SK-N-SH (cell line): ENCODE measurements at regions not wholly inside any gene's neighbourhood (a gene's known extent, or its start where the extent isn't known, plus 50 kb on each side); places are given as distances from the start of the nearest gene placed in this dataset.

Experiments used
- CTCF ChIA-PET: fragments of 300-600, 350-600 bp; formaldehyde crosslinking; extraction: SDS; loops from one replicate; lab custom pipeline; 2021; lab: Yijun Ruan, JAX
- POLR2A ChIA-PET: fragments of 350-600 bp; sonication (Branson Sonifier 250); formaldehyde crosslinking; extraction: SDS; loops from one replicate; lab custom pipeline; 2020; ENCODE audit warnings: antibody characterized with exemption, inconsistent platforms; lab: Yijun Ruan, JAX
- DNase-seq: peaks from one replicate; pipeline ENCODE4 v3.0.0; 2012
- H2AFZ ChIP-seq: fragments of 200-600 bp; sonication (generic); 2 replicates; pipeline ENCODE4 v1.8.1; 2016; ENCODE audit warnings: antibody characterized with exemption, mild to moderate bottlenecking, low read depth
- H3F3A ChIP-seq: fragments of 200-600 bp; sonication (generic); replicated peaks from 2 replicates; pipeline ENCODE3; 2016; ENCODE audit warnings: antibody characterized with exemption, mild to moderate bottlenecking; ENCODE audit not compliant: insufficient read depth
- H3K27ac ChIP-seq, 2 experiments: fragments of 200-500 bp in 1 of 2; fragments of 200-600 bp in 1 of 2; sonication (Bioruptor generic) in 1 of 2; sonication (generic), shearing (Covaris generic) in 1 of 2; 2 replicates each; pipeline versions ENCODE4 v1.5.1 to v1.6.1; 2014 to 2016; ENCODE audit warnings: low read depth in 2 of 2, inconsistent platforms in 1 of 2, low read length in 1 of 2, mild to moderate bottlenecking in 1 of 2, mixed read lengths in 1 of 2
- H3K27me3 ChIP-seq: fragments of 200-600 bp; sonication (generic), shearing (Covaris generic); 2 replicates; pipeline ENCODE4 v1.6.1; 2016; ENCODE audit warnings: mixed run types; ENCODE audit not compliant: insufficient read depth
- H3K36me3 ChIP-seq, 2 experiments: fragments of 200-500 bp in 1 of 2; fragments of 200-600 bp in 1 of 2; sonication (Bioruptor generic) in 1 of 2; sonication (generic) in 1 of 2; replicated peaks in 1 of 2; 2 replicates each; pipeline versions ENCODE3 to v1.5.1; 2014 to 2016; ENCODE audit warnings: low read length in 1 of 2, mild to moderate bottlenecking in 1 of 2; ENCODE audit not compliant: insufficient read depth in 2 of 2, control insufficient read depth in 1 of 2
- H3K4me1 ChIP-seq, 2 experiments: fragments of 200-500 bp in 1 of 2; fragments of 200-600 bp in 1 of 2; sonication (Bioruptor generic) in 1 of 2; sonication (generic), shearing (Covaris generic) in 1 of 2; 2 replicates each; pipeline versions ENCODE4 v1.5.1 to v1.6.1; 2014 to 2016; ENCODE audit warnings: low read depth in 1 of 2, low read length in 1 of 2, mixed run types in 1 of 2; ENCODE audit not compliant: insufficient read depth in 2 of 2, control insufficient read depth in 1 of 2
- H3K4me2 ChIP-seq: fragments of 200-600 bp; sonication (generic), shearing (Covaris generic); 2 replicates; pipeline ENCODE4 v1.6.1; 2017; ENCODE audit warnings: mixed run types
- H3K4me3 ChIP-seq, 2 experiments: fragments of 200-500 bp in 1 of 2; fragments of 200-600 bp in 1 of 2; sonication (Bioruptor generic) in 1 of 2; sonication (generic), shearing (Covaris generic) in 1 of 2; 2 replicates each; pipeline versions ENCODE4 v1.5.1 to v1.8.1; 2014 to 2016; ENCODE audit warnings: low read depth in 2 of 2, inconsistent platforms in 1 of 2, low read length in 1 of 2, mild to moderate bottlenecking in 1 of 2, mixed read lengths in 1 of 2, moderate library complexity in 1 of 2
- H3K79me2 ChIP-seq: fragments of 200-600 bp; sonication (generic); 2 replicates; pipeline ENCODE4 v1.8.1; 2017; ENCODE audit warnings: mild to moderate bottlenecking; ENCODE audit not compliant: insufficient read depth
- H3K9ac ChIP-seq: fragments of 200-600 bp; sonication (generic); 2 replicates; pipeline ENCODE4 v1.6.1; 2017; ENCODE audit warnings: mixed run types
- H3K9me2 ChIP-seq: fragments of 200-600 bp; sonication (generic); 2 replicates; pipeline ENCODE4 v1.6.1; 2017; ENCODE audit warnings: mixed run types
- H3K9me3 ChIP-seq: fragments of 200-600 bp; sonication (generic); 2 replicates; pipeline ENCODE4 v1.6.1; 2017; ENCODE audit warnings: mixed run types, mild to moderate bottlenecking, moderate library complexity
- H4K20me1 ChIP-seq: fragments of 200-600 bp; sonication (generic); 2 replicates; pipeline ENCODE4 v1.6.1; 2017; ENCODE audit warnings: mild to moderate bottlenecking, mixed run types; ENCODE audit not compliant: insufficient read depth
- EP300 ChIP-seq, 2 experiments: IDR thresholded peaks; 2 replicates each; pipeline versions ENCODE4 v1.4.0 to v1.6.1; 2012; ENCODE audit warnings: borderline replicate concordance in 1 of 2, low read depth in 1 of 2, low read length in 1 of 2
- EZH2phosphoT487 ChIP-seq: fragments of 200-600 bp; sonication (generic); IDR thresholded peaks from 2 replicates; pipeline ENCODE4 v1.6.1; 2017; ENCODE audit warnings: low read depth, mixed run types, mild to moderate bottlenecking, antibody characterized with exemption, moderate library complexity, borderline replicate concordance
- FOSL2 ChIP-seq: IDR thresholded peaks from 2 replicates; pipeline ENCODE4 v1.4.0; 2012; ENCODE audit warnings: low read depth, mild to moderate bottlenecking, moderate library complexity, borderline replicate concordance
- GATA2 ChIP-seq: sonication (generic); formaldehyde crosslinking; IDR thresholded peaks from 2 replicates; pipeline ENCODE4 v1.5.0; 2020; ENCODE audit warnings: mild to moderate bottlenecking, missing genetic modification reagents
- MEF2A ChIP-seq: IDR thresholded peaks from 2 replicates; pipeline ENCODE4 v1.4.0; 2012; ENCODE audit warnings: low read depth, borderline replicate concordance
- RCOR1 ChIP-seq: fragments of 150-350 bp; IDR thresholded peaks from 2 replicates; pipeline ENCODE4 v1.6.1; 2017; ENCODE audit warnings: antibody characterized with exemption, low read length
- TAF1 ChIP-seq: IDR thresholded peaks from 2 replicates; pipeline ENCODE4 v1.6.1; 2012; ENCODE audit warnings: low read depth, mild to moderate bottlenecking, low read length, moderate library complexity, borderline replicate concordance
- YY1 ChIP-seq: IDR thresholded peaks from 2 replicates; pipeline ENCODE4 v1.4.0; 2012; ENCODE audit warnings: low read depth, mild to moderate bottlenecking
- WGBS: methylation state at CpG from one replicate; pipeline ENCODE4 v1.1.6; 2017; ENCODE audit warnings: low lambda C conversion rate; 5-methylcytosine and 5-hydroxymethylcytosine counted together
- TF ChIP-seq, protein P1 (sequence below): IDR thresholded peaks from 2 replicates; pipeline ENCODE4 v1.4.0; 2012; ENCODE audit warnings: low read depth, borderline replicate concordance
- TF ChIP-seq, protein P2 (sequence below): fragments of 200-600 bp; sonication (generic); IDR thresholded peaks from 2 replicates; pipeline ENCODE4 v1.6.1; 2017; ENCODE audit warnings: antibody characterized with exemption, mild to moderate bottlenecking, moderate library complexity
- TF ChIP-seq, protein P3 (sequence below): IDR thresholded peaks from 2 replicates; pipeline ENCODE4 v1.6.1; 2012; ENCODE audit warnings: mild to moderate bottlenecking, low read depth, low read length, moderate library complexity
- TF ChIP-seq, protein P4 (sequence below): IDR thresholded peaks from 2 replicates; pipeline ENCODE4 v1.4.0; 2012; ENCODE audit warnings: low read depth, borderline replicate concordance
- TF ChIP-seq, protein P5 (sequence below): fragments of 150-350 bp; IDR thresholded peaks from 2 replicates; pipeline ENCODE4 v1.6.1; 2016; ENCODE audit warnings: mild to moderate bottlenecking, low read depth, low read length

DNA sequence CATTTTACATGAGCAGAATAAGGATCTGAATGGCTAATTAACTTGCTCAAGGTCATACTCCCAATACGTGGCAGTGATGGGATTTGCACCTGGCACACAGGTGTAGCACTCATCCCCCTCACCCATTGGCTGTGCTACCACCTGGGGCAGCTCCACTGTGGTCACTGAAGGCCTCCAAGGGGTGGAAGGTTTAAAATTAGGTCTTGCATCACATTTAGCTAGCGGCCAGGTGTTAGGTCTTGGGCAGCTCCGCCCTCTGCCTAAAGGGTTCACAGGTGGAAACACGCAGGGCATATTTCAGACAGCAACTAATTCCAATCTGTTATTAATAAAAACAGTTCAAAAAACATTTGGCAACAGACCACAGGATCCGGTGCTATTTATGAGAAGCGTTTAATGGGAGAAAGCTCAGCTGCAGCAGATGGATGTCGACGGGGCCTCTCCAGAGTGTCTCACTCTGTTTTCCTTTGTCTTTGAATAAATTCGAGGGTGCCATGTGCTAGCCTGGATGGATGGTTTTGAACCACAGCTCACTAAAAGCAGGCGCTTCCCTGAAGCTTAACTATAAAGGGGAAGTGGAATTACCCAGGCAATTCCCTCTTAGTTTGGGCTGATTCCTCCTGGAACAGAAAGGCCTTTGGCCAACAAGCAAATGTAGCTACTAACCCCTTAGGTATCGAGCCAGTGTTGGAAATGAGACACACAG is 1017.6 kb downstream of the TYW1 start (continued):
- no peak for TF ChIP-seq TAF1
- TF ChIP-seq MEF2A: no peak
- TF ChIP-seq, protein P1, sequence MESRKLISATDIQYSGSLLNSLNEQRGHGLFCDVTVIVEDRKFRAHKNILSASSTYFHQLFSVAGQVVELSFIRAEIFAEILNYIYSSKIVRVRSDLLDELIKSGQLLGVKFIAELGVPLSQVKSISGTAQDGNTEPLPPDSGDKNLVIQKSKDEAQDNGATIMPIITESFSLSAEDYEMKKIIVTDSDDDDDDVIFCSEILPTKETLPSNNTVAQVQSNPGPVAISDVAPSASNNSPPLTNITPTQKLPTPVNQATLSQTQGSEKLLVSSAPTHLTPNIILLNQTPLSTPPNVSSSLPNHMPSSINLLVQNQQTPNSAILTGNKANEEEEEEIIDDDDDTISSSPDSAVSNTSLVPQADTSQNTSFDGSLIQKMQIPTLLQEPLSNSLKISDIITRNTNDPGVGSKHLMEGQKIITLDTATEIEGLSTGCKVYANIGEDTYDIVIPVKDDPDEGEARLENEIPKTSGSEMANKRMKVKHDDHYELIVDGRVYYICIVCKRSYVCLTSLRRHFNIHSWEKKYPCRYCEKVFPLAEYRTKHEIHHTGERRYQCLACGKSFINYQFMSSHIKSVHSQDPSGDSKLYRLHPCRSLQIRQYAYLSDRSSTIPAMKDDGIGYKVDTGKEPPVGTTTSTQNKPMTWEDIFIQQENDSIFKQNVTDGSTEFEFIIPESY: no peak
- TF ChIP-seq YY1: no peak

DNA sequence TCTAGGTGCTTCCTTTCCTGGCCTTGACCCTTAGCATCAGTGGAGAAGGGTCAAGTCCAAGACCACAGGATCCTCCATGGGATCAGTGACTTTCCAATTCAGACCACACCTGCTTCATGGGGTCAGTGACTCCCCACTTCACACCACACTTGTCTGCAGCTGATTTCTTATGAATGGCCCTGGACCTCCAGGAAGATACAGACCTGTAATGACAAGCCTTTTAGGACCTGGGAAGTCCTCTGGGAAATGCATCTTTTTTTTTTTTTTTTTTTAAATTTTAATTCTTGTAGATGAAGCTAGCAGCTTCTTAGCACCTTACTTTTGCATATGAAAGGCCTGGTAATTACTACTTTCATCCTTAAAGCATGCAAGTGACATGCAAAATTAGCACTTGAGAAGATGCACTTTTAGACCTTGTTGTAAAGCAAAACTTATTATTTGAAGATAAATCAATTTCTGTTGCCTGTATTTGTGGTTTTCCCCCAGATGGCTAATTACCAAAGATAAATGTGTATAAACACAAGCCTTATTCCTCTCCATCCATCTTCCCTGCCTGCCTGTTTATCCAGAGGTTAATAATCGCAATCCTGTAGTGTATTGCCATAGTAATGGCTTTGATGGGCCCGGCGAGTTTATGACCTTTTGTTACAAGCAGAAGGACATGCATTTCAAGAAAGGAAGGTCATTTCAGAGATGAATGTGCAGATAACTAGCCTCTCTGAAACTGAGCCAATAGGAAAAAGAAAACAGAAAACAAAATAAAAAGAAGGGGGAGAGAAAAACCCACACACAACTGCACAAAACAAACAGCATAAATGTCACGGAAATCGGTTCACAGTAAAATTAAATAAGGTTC is 1018.7 kb downstream of the TYW1 start:
- Histone ChIP-seq H3K27ac (peak overlapping the region in 1 of 2 experiments; percentile 39; a peak in 1 of 4 replicates), H3K4me1 (peaks cover 0 to 3% of the 10 kb centered on the region in 2 experiments; a peak in 1 of 4 replicates), H3F3A (no peaks in the 10 kb centered on the region), H3K27me3 (no peaks in the 10 kb centered on the region), H3K4me2 (no peak overlapping the region), H3K9ac (no peak overlapping the region), H3K79me2 (no peaks in the 10 kb centered on the region), H3K4me3 (no peak overlapping the region), H3K9me2 (no peaks in the 10 kb centered on the region; the same call in 1 of the 2 replicates), H2AFZ (no peak overlapping the region), H4K20me1 (no peaks in the 10 kb centered on the region), H3K36me3 (no peaks in the 10 kb centered on the region), H3K9me3 (peaks cover 6% of the 10 kb centered on the region; the same call in 1 of the 2 replicates)
- peak; percentile 77 for DNase-seq
- CTCF ChIA-PET: no interaction called here
- POLR2A ChIA-PET: no interaction called here
- 10% methylated on average over 5 of the region's 5 CpGs for WGBS
- TF ChIP-seq, protein P2, sequence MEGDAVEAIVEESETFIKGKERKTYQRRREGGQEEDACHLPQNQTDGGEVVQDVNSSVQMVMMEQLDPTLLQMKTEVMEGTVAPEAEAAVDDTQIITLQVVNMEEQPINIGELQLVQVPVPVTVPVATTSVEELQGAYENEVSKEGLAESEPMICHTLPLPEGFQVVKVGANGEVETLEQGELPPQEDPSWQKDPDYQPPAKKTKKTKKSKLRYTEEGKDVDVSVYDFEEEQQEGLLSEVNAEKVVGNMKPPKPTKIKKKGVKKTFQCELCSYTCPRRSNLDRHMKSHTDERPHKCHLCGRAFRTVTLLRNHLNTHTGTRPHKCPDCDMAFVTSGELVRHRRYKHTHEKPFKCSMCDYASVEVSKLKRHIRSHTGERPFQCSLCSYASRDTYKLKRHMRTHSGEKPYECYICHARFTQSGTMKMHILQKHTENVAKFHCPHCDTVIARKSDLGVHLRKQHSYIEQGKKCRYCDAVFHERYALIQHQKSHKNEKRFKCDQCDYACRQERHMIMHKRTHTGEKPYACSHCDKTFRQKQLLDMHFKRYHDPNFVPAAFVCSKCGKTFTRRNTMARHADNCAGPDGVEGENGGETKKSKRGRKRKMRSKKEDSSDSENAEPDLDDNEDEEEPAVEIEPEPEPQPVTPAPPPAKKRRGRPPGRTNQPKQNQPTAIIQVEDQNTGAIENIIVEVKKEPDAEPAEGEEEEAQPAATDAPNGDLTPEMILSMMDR: no peak
- TF ChIP-seq, protein P3, sequence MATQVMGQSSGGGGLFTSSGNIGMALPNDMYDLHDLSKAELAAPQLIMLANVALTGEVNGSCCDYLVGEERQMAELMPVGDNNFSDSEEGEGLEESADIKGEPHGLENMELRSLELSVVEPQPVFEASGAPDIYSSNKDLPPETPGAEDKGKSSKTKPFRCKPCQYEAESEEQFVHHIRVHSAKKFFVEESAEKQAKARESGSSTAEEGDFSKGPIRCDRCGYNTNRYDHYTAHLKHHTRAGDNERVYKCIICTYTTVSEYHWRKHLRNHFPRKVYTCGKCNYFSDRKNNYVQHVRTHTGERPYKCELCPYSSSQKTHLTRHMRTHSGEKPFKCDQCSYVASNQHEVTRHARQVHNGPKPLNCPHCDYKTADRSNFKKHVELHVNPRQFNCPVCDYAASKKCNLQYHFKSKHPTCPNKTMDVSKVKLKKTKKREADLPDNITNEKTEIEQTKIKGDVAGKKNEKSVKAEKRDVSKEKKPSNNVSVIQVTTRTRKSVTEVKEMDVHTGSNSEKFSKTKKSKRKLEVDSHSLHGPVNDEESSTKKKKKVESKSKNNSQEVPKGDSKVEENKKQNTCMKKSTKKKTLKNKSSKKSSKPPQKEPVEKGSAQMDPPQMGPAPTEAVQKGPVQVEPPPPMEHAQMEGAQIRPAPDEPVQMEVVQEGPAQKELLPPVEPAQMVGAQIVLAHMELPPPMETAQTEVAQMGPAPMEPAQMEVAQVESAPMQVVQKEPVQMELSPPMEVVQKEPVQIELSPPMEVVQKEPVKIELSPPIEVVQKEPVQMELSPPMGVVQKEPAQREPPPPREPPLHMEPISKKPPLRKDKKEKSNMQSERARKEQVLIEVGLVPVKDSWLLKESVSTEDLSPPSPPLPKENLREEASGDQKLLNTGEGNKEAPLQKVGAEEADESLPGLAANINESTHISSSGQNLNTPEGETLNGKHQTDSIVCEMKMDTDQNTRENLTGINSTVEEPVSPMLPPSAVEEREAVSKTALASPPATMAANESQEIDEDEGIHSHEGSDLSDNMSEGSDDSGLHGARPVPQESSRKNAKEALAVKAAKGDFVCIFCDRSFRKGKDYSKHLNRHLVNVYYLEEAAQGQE: no peak
- TF ChIP-seq, protein P4, sequence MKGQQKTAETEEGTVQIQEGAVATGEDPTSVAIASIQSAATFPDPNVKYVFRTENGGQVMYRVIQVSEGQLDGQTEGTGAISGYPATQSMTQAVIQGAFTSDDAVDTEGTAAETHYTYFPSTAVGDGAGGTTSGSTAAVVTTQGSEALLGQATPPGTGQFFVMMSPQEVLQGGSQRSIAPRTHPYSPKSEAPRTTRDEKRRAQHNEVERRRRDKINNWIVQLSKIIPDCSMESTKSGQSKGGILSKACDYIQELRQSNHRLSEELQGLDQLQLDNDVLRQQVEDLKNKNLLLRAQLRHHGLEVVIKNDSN: no peak
- peak in 1 of 2 experiments; percentile 31; a peak in 1 of 4 replicates for TF ChIP-seq EP300 (IDR thresholded peaks at IDR 0.05; ENCODE audit: borderline replicate concordance in 1 of 2, low read depth in 1 of 2, low read length in 1 of 2)
- peak; percentile 57 for TF ChIP-seq GATA2 (CRISPR knock-in tag)
- TF ChIP-seq RCOR1: peak; percentile 42; the same call in 1 of the 2 replicates
- no peak for TF ChIP-seq EZH2phosphoT487
- TF ChIP-seq, protein P5, sequence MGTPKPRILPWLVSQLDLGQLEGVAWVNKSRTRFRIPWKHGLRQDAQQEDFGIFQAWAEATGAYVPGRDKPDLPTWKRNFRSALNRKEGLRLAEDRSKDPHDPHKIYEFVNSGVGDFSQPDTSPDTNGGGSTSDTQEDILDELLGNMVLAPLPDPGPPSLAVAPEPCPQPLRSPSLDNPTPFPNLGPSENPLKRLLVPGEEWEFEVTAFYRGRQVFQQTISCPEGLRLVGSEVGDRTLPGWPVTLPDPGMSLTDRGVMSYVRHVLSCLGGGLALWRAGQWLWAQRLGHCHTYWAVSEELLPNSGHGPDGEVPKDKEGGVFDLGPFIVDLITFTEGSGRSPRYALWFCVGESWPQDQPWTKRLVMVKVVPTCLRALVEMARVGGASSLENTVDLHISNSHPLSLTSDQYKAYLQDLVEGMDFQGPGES: no peak
- no peak for TF ChIP-seq FOSL2
- TF ChIP-seq, all 33 proteins: peak for 3
